Mucosa of stomach (tissue), 1 donor: ENCODE measurements at regions not wholly inside any gene's neighbourhood (a gene's known extent, or its start where the extent isn't known, plus 50 kb on each side); places are given as distances from the start of the nearest gene placed in this dataset.

Experiments
- H3K27me3 ChIP-seq: one replicate; pipeline ENCODE4 v1.7.0; 2013; ENCODE audit warnings: mild to moderate bottlenecking, low read length; ENCODE audit not compliant: control insufficient read depth, insufficient read depth
- H3K36me3 ChIP-seq: one replicate; pipeline ENCODE4 v1.7.0; 2013; ENCODE audit warnings: low read length; ENCODE audit not compliant: control insufficient read depth, insufficient read depth
- H3K4me1 ChIP-seq: one replicate; pipeline ENCODE4 v1.7.0; 2013; ENCODE audit warnings: mild to moderate bottlenecking, low read length; ENCODE audit not compliant: control insufficient read depth, insufficient read depth
- H3K4me3 ChIP-seq: one replicate; pipeline ENCODE4 v1.7.0; 2013; ENCODE audit warnings: low read length
- H3K9ac ChIP-seq: one replicate; pipeline ENCODE4 v1.7.0; 2013; ENCODE audit warnings: mild to moderate bottlenecking, low read length, moderate library complexity
- H3K9me3 ChIP-seq: one replicate; pipeline ENCODE4 v1.7.0; 2013; ENCODE audit warnings: mild to moderate bottlenecking, low read length, moderate library complexity; ENCODE audit not compliant: control insufficient read depth
- donor health status: Pancreatic carcinoma.

DNA sequence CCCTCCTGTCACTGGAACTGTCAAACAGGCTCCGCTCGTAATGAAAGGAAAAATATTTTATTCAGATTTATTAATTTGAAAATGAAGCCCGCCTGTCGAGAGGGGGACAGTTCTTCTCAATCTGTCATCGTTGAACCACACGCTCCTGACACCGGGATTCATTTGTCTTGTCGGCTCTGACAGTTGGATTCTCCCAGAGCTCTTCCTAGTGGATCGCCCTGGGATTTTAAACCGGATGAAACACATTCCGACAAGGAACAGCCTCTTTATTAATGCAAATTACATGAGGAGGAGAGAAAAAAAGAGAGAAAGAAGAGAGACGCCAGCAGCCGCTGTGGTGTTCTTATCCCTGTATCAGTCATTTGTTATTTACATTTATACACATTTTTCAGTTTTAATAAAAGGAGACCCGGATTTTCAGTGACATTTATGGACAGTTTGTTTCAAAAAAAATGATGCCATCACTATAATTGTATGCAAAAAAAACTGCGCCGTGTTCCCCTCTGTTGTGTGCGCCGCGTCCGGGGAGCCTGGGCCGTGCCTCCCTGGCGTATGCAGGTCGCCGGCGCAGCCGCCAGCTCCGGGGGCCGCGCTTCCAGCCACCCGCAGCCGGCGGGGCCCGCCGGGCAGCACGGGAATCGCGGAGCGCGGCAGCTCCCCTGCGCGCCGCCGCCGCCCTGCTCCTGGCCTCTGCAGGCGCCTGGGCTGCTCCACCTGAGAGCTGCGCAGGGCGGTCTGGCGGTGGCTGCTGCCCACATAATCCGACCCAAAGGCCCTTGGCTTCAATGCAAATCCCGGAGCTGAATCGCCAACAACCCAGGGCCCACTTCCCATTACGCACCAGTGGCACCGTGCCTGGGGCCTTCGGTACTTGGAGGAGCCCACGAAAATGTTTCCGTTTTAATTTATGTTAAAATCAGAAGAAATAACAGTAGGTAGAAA, 237.9 kb upstream of the PBX1 start:
- H3K4me3 ChIP-seq, result peak overlapping the region; percentile 15
- peak overlapping the region; percentile 17 for H3K9ac ChIP-seq

DNA sequence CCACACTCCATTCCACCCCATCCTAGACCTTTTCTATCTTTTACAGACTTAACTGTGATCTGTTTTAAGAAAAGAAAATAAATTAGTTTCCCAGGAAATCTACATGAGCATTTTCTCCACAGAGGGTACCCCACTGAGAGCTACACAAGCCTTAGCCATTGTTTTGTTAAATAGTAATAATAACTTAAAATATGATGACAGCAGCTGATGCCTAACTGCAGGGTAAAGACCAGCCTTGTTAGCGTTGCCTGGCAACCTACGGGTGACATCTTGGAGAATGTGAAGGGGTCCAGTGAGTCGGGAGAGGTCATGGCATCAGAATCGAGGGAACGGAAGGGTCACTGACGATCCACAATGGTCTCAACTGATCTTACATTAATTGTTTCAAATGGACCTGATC, 233.2 kb upstream of the PBX1 start:
- Histone ChIP-seq H3K4me3 (no peak overlapping the region), H3K4me1 (no peaks in the 10 kb centered on the region), H3K9me3 (no peaks in the 10 kb centered on the region), H3K9ac (no peak overlapping the region), H3K27me3 (peaks cover 7% of the 10 kb centered on the region), H3K36me3 (no peaks in the 10 kb centered on the region)

More for the DNA sequence above, 237.9 kb upstream of the PBX1 start:
- H3K9me3 ChIP-seq, result no peaks in the 10 kb centered on the region
- peaks cover 11% of the 10 kb centered on the region for H3K27me3 ChIP-seq
- H3K4me1 ChIP-seq, result no peaks in the 10 kb centered on the region
- no peaks in the 10 kb centered on the region for H3K36me3 ChIP-seq

DNA sequence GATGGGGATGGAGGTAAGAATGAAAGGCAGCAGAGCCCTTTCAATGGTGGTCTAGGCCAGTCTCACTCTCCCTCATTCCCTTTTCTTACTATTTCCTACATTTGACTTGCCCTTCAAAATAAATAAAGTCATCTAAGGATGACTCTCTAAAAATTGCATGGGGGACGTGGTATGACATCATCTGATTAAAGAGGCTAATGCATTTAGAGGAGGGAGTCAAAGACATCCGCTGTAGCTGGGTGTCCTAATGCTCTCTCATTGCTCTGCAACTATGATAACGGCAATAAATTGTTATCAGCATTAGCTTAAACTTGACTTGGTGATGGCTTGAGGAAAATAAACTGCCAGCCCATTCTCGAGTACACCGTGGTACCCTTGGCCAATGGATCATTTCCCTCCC, 225.6 kb upstream of the PBX1 start:
- Histone ChIP-seq H3K9me3 (no peaks in the 10 kb centered on the region), H3K27me3 (no peaks in the 10 kb centered on the region), H3K4me3 (no peak overlapping the region), H3K36me3 (no peaks in the 10 kb centered on the region), H3K4me1 (no peaks in the 10 kb centered on the region), H3K9ac (no peak overlapping the region)

DNA sequence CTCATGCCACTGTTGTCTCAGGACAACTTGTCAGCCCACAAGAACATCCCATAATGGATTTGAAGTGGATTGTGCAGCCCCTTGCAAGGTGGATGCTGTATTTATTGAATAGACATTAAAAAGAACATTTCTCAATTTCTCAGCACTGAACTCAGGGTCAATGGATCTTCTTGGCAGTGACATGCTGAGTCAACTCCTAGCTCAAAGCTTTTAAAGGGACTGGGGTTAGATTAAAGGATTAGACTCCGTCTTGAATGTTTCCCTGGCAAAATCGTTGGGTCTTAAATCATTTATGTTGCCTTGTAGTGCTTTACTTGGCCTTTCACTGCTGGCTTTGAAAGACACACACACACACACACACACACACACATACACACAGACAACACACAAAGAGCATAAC, 221.6 kb upstream of the PBX1 start:
- H3K9me3 ChIP-seq, result no peaks in the 10 kb centered on the region
- no peaks in the 10 kb centered on the region for H3K4me1 ChIP-seq
- H3K9ac ChIP-seq, result no peak overlapping the region
- H3K27me3 ChIP-seq, result no peaks in the 10 kb centered on the region
- no peak overlapping the region for H3K4me3 ChIP-seq
- H3K36me3 ChIP-seq, result no peaks in the 10 kb centered on the region

DNA sequence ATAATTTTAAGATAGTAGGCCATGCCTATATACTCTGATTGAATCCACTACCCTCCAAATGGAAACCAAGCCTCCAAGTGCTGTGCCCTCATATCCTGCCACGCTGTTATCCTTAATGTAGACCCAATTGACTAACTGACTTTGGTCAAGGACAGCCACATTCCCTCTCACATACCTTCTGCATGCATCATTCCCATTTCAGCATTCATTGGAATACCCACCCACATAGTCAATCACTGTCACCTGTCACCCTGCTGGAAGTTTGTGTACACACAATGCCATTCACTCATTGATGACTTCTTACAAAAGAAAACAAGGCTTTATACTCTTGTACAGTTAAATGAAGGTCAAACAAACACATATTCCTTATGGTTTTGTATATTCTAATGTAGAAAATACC, 221.1 kb upstream of the PBX1 start:
- no peak overlapping the region for H3K4me3 ChIP-seq
- no peaks in the 10 kb centered on the region for H3K36me3 ChIP-seq
- no peaks in the 10 kb centered on the region for H3K27me3 ChIP-seq
- H3K9ac ChIP-seq, result no peak overlapping the region
- H3K9me3 ChIP-seq, result no peaks in the 10 kb centered on the region
- no peaks in the 10 kb centered on the region for H3K4me1 ChIP-seq

DNA sequence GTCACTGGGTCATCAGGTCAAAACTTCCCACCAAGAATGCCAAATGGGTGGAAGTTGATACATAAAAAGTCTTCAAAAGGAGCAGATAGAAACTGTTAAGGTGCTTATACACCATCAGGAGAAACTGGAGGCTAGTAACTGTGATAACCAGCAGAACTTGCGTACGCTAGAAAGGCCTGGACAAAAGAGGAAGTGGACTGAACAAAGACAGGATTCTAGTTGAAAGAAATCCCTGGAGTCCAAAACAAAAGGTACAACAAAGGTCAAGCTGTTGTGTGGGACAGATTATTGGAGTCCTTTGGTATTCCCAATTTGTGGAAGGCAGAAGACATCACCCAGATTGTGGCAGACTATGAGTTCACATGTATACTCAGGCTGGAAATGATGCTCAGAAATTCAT, 215.8 kb upstream of the PBX1 start:
- Histone ChIP-seq H3K9me3 (peaks cover 6% of the 10 kb centered on the region), H3K4me1 (no peaks in the 10 kb centered on the region), H3K9ac (no peak overlapping the region), H3K4me3 (no peak overlapping the region), H3K36me3 (no peaks in the 10 kb centered on the region), H3K27me3 (no peaks in the 10 kb centered on the region)

DNA sequence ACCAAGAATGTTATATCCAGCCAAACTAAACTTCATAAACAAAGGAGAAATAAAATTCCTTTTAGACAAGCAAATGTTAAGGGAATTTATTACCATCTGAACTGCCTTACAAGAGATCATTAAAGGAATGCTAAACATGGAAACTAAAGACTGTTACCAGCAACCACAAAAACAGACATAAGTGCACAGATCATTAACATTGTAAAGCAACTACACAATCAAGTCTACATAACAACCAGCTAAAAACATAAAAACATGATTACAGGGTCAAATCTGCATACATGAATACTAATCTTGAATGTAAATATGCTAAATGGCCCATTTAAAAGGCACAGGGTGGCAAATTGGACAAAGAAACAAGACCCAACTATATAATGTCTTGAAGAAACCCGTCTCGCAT, 211.0 kb upstream of the PBX1 start:
- H3K27me3 ChIP-seq, result no peaks in the 10 kb centered on the region
- H3K36me3 ChIP-seq, result no peaks in the 10 kb centered on the region
- no peak overlapping the region for H3K9ac ChIP-seq
- peaks cover 6% of the 10 kb centered on the region for H3K9me3 ChIP-seq
- no peaks in the 10 kb centered on the region for H3K4me1 ChIP-seq
- no peak overlapping the region for H3K4me3 ChIP-seq

DNA sequence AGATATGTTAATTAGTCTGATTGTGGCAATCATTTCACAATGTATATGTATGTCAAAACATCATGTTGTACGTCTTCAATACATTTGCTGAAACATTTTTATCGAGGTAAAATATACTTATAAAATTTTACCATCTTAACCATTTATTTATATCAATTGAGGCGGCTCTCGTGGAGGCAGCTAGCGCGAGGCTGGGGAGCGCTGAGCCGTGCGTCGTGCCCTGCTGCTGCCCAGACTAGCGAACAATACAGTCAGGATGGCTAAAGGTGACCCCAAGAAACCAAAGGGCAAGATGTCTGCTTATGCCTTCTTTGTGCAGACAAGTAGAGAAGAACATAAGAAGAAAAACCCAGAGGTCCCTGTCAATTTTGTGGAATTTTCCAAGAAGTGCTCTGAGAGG, 202.5 kb upstream of the PBX1 start:
- no peak overlapping the region for H3K4me3 ChIP-seq
- no peaks in the 10 kb centered on the region for H3K36me3 ChIP-seq
- H3K27me3 ChIP-seq, result no peaks in the 10 kb centered on the region
- no peak overlapping the region for H3K9ac ChIP-seq
- H3K4me1 ChIP-seq, result no peaks in the 10 kb centered on the region
- H3K9me3 ChIP-seq, result no peaks in the 10 kb centered on the region

DNA sequence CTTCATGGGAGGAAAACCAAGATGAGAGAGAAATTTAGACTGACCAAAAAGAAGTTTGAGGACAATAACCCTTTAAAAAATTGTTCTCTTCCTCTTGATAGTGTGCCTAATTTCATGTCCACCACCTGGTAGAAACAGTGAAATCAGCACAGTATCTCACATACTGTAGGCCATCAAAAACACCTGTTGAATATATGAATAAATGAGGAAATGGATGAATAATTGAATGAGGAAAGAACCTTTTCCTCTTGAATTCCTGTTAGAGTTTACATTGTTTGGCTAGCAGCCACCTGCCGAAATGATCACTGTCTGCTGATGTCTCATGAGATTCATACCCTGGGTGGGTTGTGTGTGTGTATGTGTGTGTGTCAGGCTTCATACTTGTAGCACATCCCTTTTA, 198.7 kb upstream of the PBX1 start:
- no peaks in the 10 kb centered on the region for H3K27me3 ChIP-seq
- H3K4me3 ChIP-seq, result no peak overlapping the region
- no peaks in the 10 kb centered on the region for H3K9me3 ChIP-seq
- no peak overlapping the region for H3K9ac ChIP-seq
- H3K4me1 ChIP-seq, result no peaks in the 10 kb centered on the region
- no peaks in the 10 kb centered on the region for H3K36me3 ChIP-seq

DNA sequence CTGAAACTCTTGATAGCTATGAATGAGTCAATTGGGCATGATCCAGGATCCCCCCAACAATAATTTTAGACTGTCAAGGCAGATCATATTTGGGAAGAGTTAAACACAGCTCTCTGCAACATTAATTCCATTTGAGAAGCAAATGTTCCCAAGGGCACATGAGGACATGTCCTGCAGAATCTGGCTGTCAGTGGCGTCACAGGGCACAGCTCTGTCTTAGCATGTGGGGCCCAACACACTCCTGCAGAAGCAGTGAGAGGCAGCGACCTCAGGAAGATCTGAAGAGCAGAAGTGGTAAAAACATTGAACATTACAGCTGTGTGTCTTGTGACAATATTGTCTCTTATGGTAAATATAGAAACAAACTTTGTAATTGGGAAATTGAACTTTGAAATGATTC, 197.1 kb upstream of the PBX1 start:
- H3K9me3 ChIP-seq, result no peaks in the 10 kb centered on the region

DNA sequence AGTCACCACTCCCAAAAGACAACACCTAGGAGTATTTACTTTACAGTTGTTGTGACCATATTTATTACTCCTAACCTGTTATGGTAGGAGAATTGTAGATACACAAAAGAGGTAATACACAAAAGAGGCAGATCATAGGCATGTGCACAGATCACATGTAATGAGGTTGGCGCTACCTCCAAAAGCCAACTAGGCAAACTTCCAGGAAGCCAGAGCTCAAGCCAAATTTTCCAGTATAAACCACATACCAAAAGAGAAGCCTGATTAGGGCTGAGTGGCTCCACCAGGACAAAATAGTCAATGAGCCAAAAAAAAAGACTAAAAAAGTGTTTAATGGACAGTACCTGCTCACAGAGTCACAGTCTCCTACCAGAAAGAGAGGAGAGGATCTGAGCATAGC, 195.0 kb upstream of the PBX1 start:
- Histone ChIP-seq H3K27me3 (no peaks in the 10 kb centered on the region), H3K4me3 (no peak overlapping the region), H3K9me3 (no peaks in the 10 kb centered on the region), H3K4me1 (no peaks in the 10 kb centered on the region), H3K36me3 (no peaks in the 10 kb centered on the region), H3K9ac (no peak overlapping the region)

More for the DNA sequence above, 197.1 kb upstream of the PBX1 start:
- no peak overlapping the region for H3K9ac ChIP-seq
- H3K4me3 ChIP-seq, result no peak overlapping the region
- H3K27me3 ChIP-seq, result no peaks in the 10 kb centered on the region
- no peaks in the 10 kb centered on the region for H3K4me1 ChIP-seq
- H3K36me3 ChIP-seq, result no peaks in the 10 kb centered on the region

DNA sequence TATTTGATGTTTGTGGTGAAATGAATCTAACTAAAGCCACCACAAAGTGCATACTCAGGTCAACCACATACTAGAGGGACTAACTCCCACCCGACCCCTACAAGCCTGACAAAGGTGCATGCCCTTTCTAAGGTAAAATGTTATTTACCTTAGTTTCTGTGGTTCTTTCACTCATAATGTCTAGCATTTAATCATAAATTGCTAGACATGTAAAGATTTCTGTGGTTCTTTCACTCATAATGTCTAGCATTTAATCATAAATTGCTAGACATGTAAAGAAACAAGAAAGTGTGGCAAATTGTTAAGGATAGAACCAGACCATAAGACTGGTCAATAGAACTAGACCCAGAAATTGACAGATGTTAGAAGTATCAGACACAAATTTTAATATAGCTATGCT, 193.0 kb upstream of the PBX1 start:
- H3K9me3 ChIP-seq, result no peaks in the 10 kb centered on the region
- H3K9ac ChIP-seq, result no peak overlapping the region
- H3K4me1 ChIP-seq, result no peaks in the 10 kb centered on the region
- H3K4me3 ChIP-seq, result no peak overlapping the region
- no peaks in the 10 kb centered on the region for H3K36me3 ChIP-seq
- no peaks in the 10 kb centered on the region for H3K27me3 ChIP-seq
